Nephron (organoid): ENCODE measurements at regions not wholly inside any gene's neighbourhood (a gene's known extent, or its start where the extent isn't known, plus 50 kb on each side); places are given as distances from the start of the nearest gene placed in this dataset.

Source experiments
- H3K27ac Mint-ChIP-seq, 3 experiments: 2 replicates each; pipeline ENCODE4 v1.8.0; 2020; ENCODE audit warnings: mixed read lengths in 3 of 3, mild to moderate bottlenecking in 2 of 3, moderate library complexity in 1 of 3
- H3K27me3 Mint-ChIP-seq: 2 replicates; pipeline ENCODE4 v1.8.0; 2021; ENCODE audit warnings: low read depth, mild to moderate bottlenecking, moderate library complexity, mixed read lengths
- H3K36me3 Mint-ChIP-seq: 2 replicates; pipeline ENCODE4 v1.8.0; 2020; ENCODE audit warnings: low read depth, mixed read lengths
- H3K4me1 Mint-ChIP-seq: 2 replicates; pipeline ENCODE4 v1.8.0; 2020; ENCODE audit warnings: mixed read lengths
- H3K4me3 Mint-ChIP-seq, 3 experiments: 2 replicates each; pipeline ENCODE4 v1.8.0; 2020; ENCODE audit warnings: mild to moderate bottlenecking in 3 of 3, mixed read lengths in 3 of 3, moderate library complexity in 2 of 3
- H3K9me3 Mint-ChIP-seq: 2 replicates; pipeline ENCODE4 v1.8.0; 2020; ENCODE audit warnings: mixed read lengths
- TF ChIP-seq, protein P1 (sequence below), 3 experiments: fragments of 200-600 bp; sonication (generic); IDR thresholded peaks; one replicate each; pipeline ENCODE4 v1.5.0; 2021; ENCODE audit warnings: antibody characterized with exemption in 3 of 3; ENCODE audit not compliant: unreplicated experiment in 3 of 3

DNA sequence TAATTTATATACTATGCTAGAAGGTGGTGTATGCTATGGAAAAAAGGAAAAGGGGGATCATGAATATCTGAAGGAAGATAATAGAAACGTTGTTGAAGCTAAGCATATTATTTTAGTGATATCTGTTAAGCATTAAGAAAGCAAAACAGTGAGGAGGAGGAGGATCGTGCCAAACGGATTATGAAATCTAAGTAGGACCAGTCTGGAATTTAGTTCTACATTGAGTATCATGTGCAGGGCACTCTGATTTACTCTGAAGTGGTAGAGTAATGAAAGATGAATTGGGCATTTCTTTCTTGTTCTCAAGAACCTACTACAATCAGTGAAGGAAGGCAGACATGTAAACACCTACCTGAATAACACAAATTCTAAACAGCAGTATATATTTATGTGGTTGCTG lies 195.3 kb downstream of the CYB561 start:
- no peaks in the 10 kb centered on the region for H3K27me3 Mint-ChIP-seq
- TF ChIP-seq, protein P1, sequence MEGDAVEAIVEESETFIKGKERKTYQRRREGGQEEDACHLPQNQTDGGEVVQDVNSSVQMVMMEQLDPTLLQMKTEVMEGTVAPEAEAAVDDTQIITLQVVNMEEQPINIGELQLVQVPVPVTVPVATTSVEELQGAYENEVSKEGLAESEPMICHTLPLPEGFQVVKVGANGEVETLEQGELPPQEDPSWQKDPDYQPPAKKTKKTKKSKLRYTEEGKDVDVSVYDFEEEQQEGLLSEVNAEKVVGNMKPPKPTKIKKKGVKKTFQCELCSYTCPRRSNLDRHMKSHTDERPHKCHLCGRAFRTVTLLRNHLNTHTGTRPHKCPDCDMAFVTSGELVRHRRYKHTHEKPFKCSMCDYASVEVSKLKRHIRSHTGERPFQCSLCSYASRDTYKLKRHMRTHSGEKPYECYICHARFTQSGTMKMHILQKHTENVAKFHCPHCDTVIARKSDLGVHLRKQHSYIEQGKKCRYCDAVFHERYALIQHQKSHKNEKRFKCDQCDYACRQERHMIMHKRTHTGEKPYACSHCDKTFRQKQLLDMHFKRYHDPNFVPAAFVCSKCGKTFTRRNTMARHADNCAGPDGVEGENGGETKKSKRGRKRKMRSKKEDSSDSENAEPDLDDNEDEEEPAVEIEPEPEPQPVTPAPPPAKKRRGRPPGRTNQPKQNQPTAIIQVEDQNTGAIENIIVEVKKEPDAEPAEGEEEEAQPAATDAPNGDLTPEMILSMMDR (IDR thresholded peaks at IDR 0.05; ENCODE audit: unreplicated experiment in 3 of 3), result no peak

GRCh38 chr17:63258785-63259184 lies 187.3 kb downstream of the CYB561 start:
- H3K9me3 Mint-ChIP-seq, result peaks cover 25% of the 10 kb centered on the region
- no peak overlapping the region for H3K27ac Mint-ChIP-seq
- H3K4me1 Mint-ChIP-seq, result no peaks in the 10 kb centered on the region
- H3K27me3 Mint-ChIP-seq, result no peaks in the 10 kb centered on the region
- TF ChIP-seq, protein P1 (IDR thresholded peaks at IDR 0.05; ENCODE audit: unreplicated experiment in 3 of 3), result no peak
- no peak overlapping the region for H3K4me3 Mint-ChIP-seq
- peaks cover 35% of the 10 kb centered on the region for H3K36me3 Mint-ChIP-seq

More for the DNA sequence above, 195.3 kb downstream of the CYB561 start:
- Mint-ChIP-seq H3K4me3 (no peak overlapping the region), H3K27ac (no peak overlapping the region), H3K36me3 (peaks cover 24% of the 10 kb centered on the region), H3K9me3 (peaks cover 12% of the 10 kb centered on the region), H3K4me1 (peaks cover 23% of the 10 kb centered on the region)

DNA sequence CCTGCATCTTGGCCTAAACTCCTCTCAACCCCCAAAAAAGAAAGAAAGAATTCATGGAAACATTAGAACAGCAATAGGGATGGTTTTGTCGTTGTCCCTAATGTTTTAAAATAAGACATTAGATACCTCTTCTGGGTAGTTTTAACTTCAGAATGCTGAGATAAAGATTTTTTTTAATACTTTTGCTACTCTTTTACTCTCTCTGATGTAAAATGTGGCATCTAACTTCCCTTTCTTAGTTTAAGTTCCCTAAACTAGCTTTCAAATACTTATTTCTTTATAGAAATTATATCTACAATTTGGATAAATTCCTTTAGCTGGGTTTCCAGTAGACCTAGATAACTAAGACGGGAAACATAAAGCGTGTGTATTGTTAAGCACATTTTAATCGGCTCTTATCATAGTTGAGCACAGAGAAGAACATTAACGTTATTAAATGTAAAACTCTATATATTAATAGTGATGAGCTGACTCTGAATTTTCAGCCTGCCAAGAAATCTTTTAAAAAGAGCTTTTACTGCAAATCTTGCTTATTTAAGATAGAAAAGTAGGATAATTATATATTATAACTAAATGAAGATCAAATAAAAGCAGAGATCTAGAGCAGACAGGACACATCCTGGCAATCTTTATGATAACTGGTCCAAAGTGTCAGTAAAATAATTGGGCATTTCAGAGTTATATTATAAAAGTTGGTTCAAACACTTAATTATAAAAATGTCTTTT lies 183.2 kb downstream of the CYB561 start:
- Mint-ChIP-seq H3K27ac (no peak overlapping the region), H3K9me3 (no peaks in the 10 kb centered on the region), H3K4me1 (no peaks in the 10 kb centered on the region), H3K36me3 (no peaks in the 10 kb centered on the region), H3K4me3 (no peak overlapping the region), H3K27me3 (no peaks in the 10 kb centered on the region)
- TF ChIP-seq, protein P1 (IDR thresholded peaks at IDR 0.05; ENCODE audit: unreplicated experiment in 3 of 3), result no peak

GRCh38 chr17:63265526-63265925 lies 180.6 kb downstream of the CYB561 start:
- no peak overlapping the region for H3K4me3 Mint-ChIP-seq

DNA sequence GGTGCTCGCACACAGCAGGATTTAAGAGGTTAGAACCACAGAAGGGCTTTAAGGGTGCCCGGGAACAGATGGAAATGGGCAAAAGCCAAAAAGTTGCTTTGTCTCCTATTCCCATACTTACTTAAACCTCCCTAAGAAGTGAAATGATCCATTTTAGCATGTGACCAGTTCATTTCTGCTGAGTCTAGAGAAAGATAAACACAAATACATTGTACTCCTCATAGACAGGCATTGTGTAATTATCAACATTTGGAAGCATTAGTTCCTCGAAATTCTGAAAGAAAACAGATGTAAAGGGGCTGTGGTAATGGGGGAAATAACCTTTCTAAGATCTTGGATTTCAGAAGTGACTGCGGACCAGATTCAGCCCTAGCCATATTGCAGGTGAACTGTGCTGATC lies 178.3 kb downstream of the CYB561 start:
- TF ChIP-seq, protein P1 (IDR thresholded peaks at IDR 0.05; ENCODE audit: unreplicated experiment in 3 of 3), result no peak
- H3K4me1 Mint-ChIP-seq, result no peaks in the 10 kb centered on the region
- H3K9me3 Mint-ChIP-seq, result peaks cover 8% of the 10 kb centered on the region
- H3K36me3 Mint-ChIP-seq, result peaks cover 37% of the 10 kb centered on the region
- H3K27ac Mint-ChIP-seq, result no peak overlapping the region
- H3K27me3 Mint-ChIP-seq, result no peaks in the 10 kb centered on the region
- H3K4me3 Mint-ChIP-seq, result no peak overlapping the region

More at GRCh38 chr17:63265526-63265925, 180.6 kb downstream of the CYB561 start:
- Mint-ChIP-seq H3K9me3 (no peaks in the 10 kb centered on the region), H3K27ac (no peak overlapping the region), H3K27me3 (no peaks in the 10 kb centered on the region), H3K36me3 (peaks cover 14% of the 10 kb centered on the region), H3K4me1 (no peaks in the 10 kb centered on the region)
- TF ChIP-seq, protein P1 (IDR thresholded peaks at IDR 0.05; ENCODE audit: unreplicated experiment in 3 of 3), result no peak

DNA sequence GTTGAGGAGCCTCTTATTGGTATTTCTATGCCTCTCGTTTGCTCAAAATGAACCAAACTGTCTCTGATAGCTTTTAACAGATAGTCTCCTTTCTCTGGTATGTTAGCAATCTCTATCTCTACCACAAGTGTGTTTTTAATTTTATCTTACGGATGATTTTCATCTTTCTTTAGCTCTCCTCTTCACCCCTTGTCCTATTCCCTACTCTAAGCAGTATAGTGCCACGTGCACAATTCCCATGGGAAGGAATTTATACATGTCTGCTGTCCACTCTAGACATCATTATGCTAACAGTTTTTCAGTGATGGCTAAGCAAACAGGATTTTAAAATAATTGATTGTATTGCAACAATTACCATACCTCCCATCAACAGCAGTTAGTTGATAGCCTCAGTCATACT lies 177.3 kb downstream of the CYB561 start:
- Mint-ChIP-seq H3K9me3 (peaks cover 8% of the 10 kb centered on the region), H3K27ac (no peak overlapping the region), H3K36me3 (peaks cover 37% of the 10 kb centered on the region), H3K4me1 (peaks cover under 1% of the 10 kb centered on the region), H3K4me3 (no peak overlapping the region), H3K27me3 (no peaks in the 10 kb centered on the region)
- TF ChIP-seq, protein P1 (IDR thresholded peaks at IDR 0.05; ENCODE audit: unreplicated experiment in 3 of 3), result no peak
